ENCODE measurements at regions not wholly inside any gene's neighbourhood (a gene's known extent, or its start where the extent isn't known, plus 50 kb on each side); places are given as distances from the start of the nearest gene placed in this dataset.

DNA sequence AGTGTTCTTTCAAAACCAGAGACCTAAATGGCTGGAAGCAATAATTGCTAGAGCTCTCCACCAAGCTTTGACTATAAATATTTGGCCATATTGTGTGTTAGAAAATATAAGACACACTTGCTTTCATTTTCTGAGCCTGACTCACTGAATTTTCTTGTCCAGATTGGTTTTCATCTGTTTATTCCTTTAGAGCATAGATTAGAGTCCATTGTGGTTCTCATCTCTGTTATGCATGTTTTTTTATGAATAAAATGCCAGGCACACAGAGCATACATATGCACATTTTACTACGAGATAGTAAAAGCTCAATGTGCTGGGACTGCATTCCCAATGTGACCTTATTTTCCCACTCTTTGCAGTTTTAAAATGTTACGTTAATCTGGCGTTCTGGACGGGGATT is 115.3 kb upstream of the MLIP start:
- no peak for TF ChIP-seq POLR2A (IDR thresholded peaks at IDR 0.05)
- TF ChIP-seq, protein P1, sequence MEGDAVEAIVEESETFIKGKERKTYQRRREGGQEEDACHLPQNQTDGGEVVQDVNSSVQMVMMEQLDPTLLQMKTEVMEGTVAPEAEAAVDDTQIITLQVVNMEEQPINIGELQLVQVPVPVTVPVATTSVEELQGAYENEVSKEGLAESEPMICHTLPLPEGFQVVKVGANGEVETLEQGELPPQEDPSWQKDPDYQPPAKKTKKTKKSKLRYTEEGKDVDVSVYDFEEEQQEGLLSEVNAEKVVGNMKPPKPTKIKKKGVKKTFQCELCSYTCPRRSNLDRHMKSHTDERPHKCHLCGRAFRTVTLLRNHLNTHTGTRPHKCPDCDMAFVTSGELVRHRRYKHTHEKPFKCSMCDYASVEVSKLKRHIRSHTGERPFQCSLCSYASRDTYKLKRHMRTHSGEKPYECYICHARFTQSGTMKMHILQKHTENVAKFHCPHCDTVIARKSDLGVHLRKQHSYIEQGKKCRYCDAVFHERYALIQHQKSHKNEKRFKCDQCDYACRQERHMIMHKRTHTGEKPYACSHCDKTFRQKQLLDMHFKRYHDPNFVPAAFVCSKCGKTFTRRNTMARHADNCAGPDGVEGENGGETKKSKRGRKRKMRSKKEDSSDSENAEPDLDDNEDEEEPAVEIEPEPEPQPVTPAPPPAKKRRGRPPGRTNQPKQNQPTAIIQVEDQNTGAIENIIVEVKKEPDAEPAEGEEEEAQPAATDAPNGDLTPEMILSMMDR (IDR thresholded peaks at IDR 0.05), result no peak
- peaks cover 0 to 5% (median 0%) of the 10 kb centered on the region in 4 donors for H3K4me1 ChIP-seq
- no peak for DNase-seq
- no peaks in the 10 kb centered on the region for H3K27me3 ChIP-seq
- H3K27ac ChIP-seq, result no peak overlapping the region
- no peaks in the 10 kb centered on the region for H3K9me3 ChIP-seq
- no peak overlapping the region for H3K4me3 ChIP-seq
- H3K36me3 ChIP-seq, result no peaks in the 10 kb centered on the region

DNA sequence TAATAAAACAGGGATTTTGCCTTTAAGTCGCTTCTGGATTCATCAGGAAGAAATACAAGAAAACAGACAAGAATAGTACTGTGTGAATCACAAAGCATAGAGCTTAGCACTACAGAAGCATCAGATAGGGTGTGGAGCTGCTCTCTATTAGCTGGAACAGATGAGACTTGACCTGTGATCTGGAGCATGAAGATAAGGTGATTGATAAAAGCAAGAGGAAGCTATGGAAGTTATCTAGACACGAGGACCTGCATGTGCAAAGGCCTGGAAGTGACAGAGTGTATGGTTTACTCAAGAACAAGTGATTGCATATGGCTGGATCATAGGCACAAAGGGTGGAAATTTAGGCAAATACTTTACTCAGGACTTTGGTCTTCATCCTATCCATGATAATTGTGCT is 112.9 kb upstream of the MLIP start:
- Histone ChIP-seq H3K4me1 (peaks cover 0 to 5% (median 0%) of the 10 kb centered on the region in 4 donors), H3K27ac (peak overlapping the region in 3 of 4 donors; percentile 11 to 70 (median 67)), H3K36me3 (no peaks in the 10 kb centered on the region), H3K27me3 (no peaks in the 10 kb centered on the region), H3K4me3 (no peak overlapping the region), H3K9me3 (no peaks in the 10 kb centered on the region)
- DNase-seq, result peak in 2 of 3 donors; percentile 50 to 81
- no peak for TF ChIP-seq POLR2A (IDR thresholded peaks at IDR 0.05)
- TF ChIP-seq, protein P1 (IDR thresholded peaks at IDR 0.05), result no peak

DNA sequence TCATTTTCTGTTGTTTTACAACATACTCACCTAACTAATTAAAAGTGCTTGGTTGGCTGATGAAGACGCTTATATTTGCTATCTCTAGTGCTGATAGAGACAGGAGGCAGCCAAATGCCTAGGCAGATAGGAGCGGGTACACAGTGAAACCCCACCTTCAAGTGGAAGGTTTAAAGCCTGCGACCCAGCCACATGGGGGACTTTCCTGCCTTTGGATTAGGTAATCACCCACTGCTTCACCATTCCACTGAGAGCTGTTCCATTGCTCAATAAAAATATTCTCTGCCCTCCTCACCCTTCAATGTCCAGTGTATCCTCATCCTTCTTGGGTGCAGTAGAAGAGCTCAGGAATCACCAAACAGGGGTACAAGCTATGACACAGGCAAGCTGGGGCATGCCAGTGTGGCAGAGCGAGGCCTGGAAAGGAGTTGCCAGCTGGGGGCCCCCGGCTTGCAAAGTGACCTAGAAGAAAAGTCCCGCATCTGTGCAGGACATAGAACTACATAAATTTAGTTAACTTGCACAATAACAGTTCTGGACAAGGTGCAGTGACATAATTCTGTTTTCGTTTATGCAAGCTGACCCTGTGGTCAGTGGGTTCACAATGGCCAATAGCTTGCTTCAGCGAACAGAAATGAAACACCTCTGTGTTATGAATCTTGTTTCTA is 112.0 kb upstream of the MLIP start:
- H3K27me3 ChIP-seq, result no peaks in the 10 kb centered on the region
- TF ChIP-seq POLR2A (IDR thresholded peaks at IDR 0.05), result no peak
- TF ChIP-seq, protein P1 (IDR thresholded peaks at IDR 0.05), result no peak
- no peaks in the 10 kb centered on the region for H3K36me3 ChIP-seq
- DNase-seq, result no peak
- H3K9me3 ChIP-seq, result no peaks in the 10 kb centered on the region
- peak overlapping the region in 2 of 4 donors; percentile 67 to 70 for H3K27ac ChIP-seq
- H3K4me1 ChIP-seq, result peaks cover 0 to 5% (median 0%) of the 10 kb centered on the region in 4 donors
- H3K4me3 ChIP-seq, result no peak overlapping the region

DNA sequence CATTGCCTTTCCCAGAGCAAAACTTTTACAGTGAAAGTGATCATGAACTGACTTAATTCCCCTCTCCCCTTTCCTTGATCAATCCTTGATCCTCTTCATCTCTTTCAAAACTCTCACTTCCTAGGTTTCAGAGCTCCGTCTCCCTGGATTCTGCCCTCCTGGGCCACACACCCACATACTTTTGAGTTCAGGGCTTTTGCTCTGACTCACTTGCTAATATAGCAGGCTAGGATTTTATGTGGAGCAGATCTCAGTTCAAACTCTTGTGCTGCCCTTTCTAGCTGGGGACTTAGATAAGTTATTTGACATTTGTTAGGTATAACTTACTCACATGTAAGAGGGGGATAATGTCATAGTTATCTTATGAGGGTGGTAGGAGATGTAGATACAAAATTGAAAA is 109.1 kb upstream of the MLIP start:
- TF ChIP-seq, protein P1 (IDR thresholded peaks at IDR 0.05), result no peak
- no peak for TF ChIP-seq POLR2A (IDR thresholded peaks at IDR 0.05)

DNA sequence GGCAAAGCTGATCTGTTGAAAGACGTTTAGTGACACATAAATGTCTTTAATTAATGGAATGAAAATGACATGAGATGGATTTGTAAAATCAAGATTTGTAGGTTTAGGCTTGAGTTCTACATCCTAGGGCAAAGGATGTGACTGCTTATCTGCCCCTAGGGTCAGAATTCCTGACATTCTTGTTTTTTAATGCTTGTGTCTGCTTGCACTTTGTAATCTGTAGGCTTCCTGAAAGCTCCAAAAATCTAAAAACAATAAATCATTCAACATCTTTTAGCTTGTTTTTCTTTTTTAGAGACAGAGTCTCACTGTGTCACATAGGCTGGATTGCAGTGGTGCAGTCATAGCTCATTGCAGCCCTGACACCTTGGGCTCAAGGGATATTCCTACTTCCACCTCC is 107.9 kb upstream of the MLIP start:
- no peak overlapping the region for H3K27ac ChIP-seq
- H3K36me3 ChIP-seq, result no peaks in the 10 kb centered on the region
- H3K4me1 ChIP-seq, result peaks cover 0 to 5% (median 0%) of the 10 kb centered on the region in 4 donors
- no peaks in the 10 kb centered on the region for H3K27me3 ChIP-seq
- H3K9me3 ChIP-seq, result no peaks in the 10 kb centered on the region
- no peak for TF ChIP-seq POLR2A (IDR thresholded peaks at IDR 0.05)
- TF ChIP-seq, protein P1 (IDR thresholded peaks at IDR 0.05), result no peak
- no peak overlapping the region for H3K4me3 ChIP-seq
- DNase-seq, result no peak

More for the DNA sequence above, 109.1 kb upstream of the MLIP start:
- H3K27ac ChIP-seq, result no peak overlapping the region
- no peaks in the 10 kb centered on the region for H3K36me3 ChIP-seq
- no peaks in the 10 kb centered on the region for H3K27me3 ChIP-seq
- peaks cover 0 to 5% (median 0%) of the 10 kb centered on the region in 4 donors for H3K4me1 ChIP-seq
- H3K4me3 ChIP-seq, result no peak overlapping the region
- H3K9me3 ChIP-seq, result no peaks in the 10 kb centered on the region
- no peak for DNase-seq

Data from Peyer's patch (tissue), 4 donors.